Mesothelial cell of epicardium (in vitro differentiated cells): ENCODE measurements at regions not wholly inside any gene's neighbourhood (a gene's known extent, or its start where the extent isn't known, plus 50 kb on each side); places are given as distances from the start of the nearest gene placed in this dataset.

Experiments
- DNase-seq, 2 experiments: peaks; one replicate each; pipeline ENCODE4 v3.0.0; 2021; ENCODE audit warnings: low spot score in 2 of 2; ENCODE audit not compliant: unreplicated experiment in 2 of 2
- H3K27ac Mint-ChIP-seq: 2 replicates; pipeline ENCODE4 v1.8.0; 2021; ENCODE audit warnings: mixed read lengths
- H3K27me3 Mint-ChIP-seq: 2 replicates; pipeline ENCODE4 v1.8.0; 2021; ENCODE audit warnings: low read depth, mixed read lengths
- H3K36me3 Mint-ChIP-seq: 2 replicates; pipeline ENCODE4 v1.8.0; 2021; ENCODE audit warnings: mixed read lengths
- H3K4me1 Mint-ChIP-seq: 2 replicates; pipeline ENCODE4 v1.8.0; 2021; ENCODE audit warnings: mixed read lengths
- H3K4me3 Mint-ChIP-seq: 2 replicates; pipeline ENCODE4 v1.8.0; 2021; ENCODE audit warnings: mild to moderate bottlenecking, moderate library complexity, mixed read lengths
- H3K9me3 Mint-ChIP-seq: 2 replicates; pipeline ENCODE4 v1.8.0; 2021; ENCODE audit warnings: mixed read lengths
- CTCF ChIP-seq: fragments of 200-600 bp; sonication (generic); IDR thresholded peaks from one replicate; pipeline ENCODE4 v1.5.0; 2021; ENCODE audit warnings: antibody characterized with exemption; ENCODE audit not compliant: unreplicated experiment

GRCh38 chr7:36038063-36038721, 114.9 kb upstream of the EEPD1 start:
- no peaks in the 10 kb centered on the region for H3K36me3 Mint-ChIP-seq
- no peak overlapping the region for H3K4me3 Mint-ChIP-seq
- no peak for TF ChIP-seq CTCF
- H3K27me3 Mint-ChIP-seq = no peaks in the 10 kb centered on the region
- peaks cover 64% of the 10 kb centered on the region for H3K4me1 Mint-ChIP-seq
- H3K27ac Mint-ChIP-seq = peak overlapping the region; percentile 95
- no peaks in the 10 kb centered on the region for H3K9me3 Mint-ChIP-seq
- no peak for DNase-seq

- Mint-ChIP-seq H3K4me1 (peaks cover 62% of the 10 kb centered on the region), H3K36me3 (no peaks in the 10 kb centered on the region), H3K27ac (peak overlapping the region; percentile 77), H3K27me3 (no peaks in the 10 kb centered on the region), H3K4me3 (no peak overlapping the region), H3K9me3 (no peaks in the 10 kb centered on the region)
- TF ChIP-seq CTCF = no peak
- no peak for DNase-seq
Measured at GRCh38 chr7:36039243-36039642, 113.8 kb upstream of the EEPD1 start.

- Mint-ChIP-seq H3K27me3 (no peaks in the 10 kb centered on the region), H3K9me3 (no peaks in the 10 kb centered on the region), H3K4me3 (no peak overlapping the region), H3K27ac (peak overlapping the region; percentile 83), H3K36me3 (no peaks in the 10 kb centered on the region), H3K4me1 (peaks cover 62% of the 10 kb centered on the region)
- no peak for DNase-seq
- TF ChIP-seq CTCF = no peak
Measured at GRCh38 chr7:36039671-36040070, 113.4 kb upstream of the EEPD1 start.

- no peak for TF ChIP-seq CTCF
- no peak overlapping the region for H3K4me3 Mint-ChIP-seq
- no peaks in the 10 kb centered on the region for H3K9me3 Mint-ChIP-seq
- peaks cover 64% of the 10 kb centered on the region for H3K4me1 Mint-ChIP-seq
- no peak overlapping the region for H3K27ac Mint-ChIP-seq
- no peaks in the 10 kb centered on the region for H3K36me3 Mint-ChIP-seq
- H3K27me3 Mint-ChIP-seq = no peaks in the 10 kb centered on the region
- DNase-seq = no peak
Measured at GRCh38 chr7:36040679-36041078, 112.4 kb upstream of the EEPD1 start.

GRCh38 chr7:36044101-36044892, 108.8 kb upstream of the EEPD1 start:
- H3K9me3 Mint-ChIP-seq = no peaks in the 10 kb centered on the region
- DNase-seq = no peak
- H3K27me3 Mint-ChIP-seq = no peaks in the 10 kb centered on the region
- H3K36me3 Mint-ChIP-seq = no peaks in the 10 kb centered on the region
- no peak for TF ChIP-seq CTCF
- peaks cover 52% of the 10 kb centered on the region for H3K4me1 Mint-ChIP-seq
- no peak overlapping the region for H3K4me3 Mint-ChIP-seq
- H3K27ac Mint-ChIP-seq = peak overlapping the region; percentile 61
